ENCODE measurements at regions not wholly inside any gene's neighbourhood (a gene's known extent, or its start where the extent isn't known, plus 50 kb on each side); places are given as distances from the start of the nearest gene placed in this dataset.

DNA sequence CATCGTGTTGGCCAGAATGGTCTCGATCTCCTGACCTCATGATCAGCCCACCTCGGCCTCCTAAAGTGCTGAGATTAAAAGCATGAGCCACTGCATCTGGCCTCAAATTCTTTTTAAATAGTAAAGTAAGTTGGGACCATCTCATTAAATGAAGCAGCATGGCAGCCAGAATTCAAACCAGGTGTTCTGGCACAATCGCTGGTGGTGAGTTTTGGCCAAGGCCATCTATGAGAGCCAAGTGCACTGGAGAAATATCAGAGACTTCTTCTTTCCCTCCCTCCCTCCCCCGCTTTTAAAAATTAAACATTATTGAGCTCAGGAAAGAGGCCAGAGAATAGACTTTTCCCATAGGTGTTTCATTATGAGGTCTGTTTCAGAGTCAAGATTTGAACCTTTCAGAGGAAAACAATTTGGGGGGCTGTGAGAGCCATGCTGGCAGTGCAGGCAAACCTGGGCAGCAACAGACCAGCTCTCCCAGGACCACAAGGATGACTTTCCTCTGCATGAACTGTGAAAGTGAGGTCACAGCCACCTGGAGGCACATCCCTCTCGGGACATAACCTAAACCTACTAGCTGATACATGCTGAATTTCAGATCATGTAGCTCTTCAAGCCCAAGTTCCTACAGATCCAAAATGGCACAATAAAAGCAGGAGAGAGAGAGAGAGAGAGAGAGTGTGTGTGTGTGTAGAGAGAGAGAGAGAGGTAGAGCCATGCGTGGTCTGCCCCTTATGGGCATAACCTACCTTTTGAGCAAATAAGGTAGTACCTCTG is 94.6 kb upstream of the DMRT1 start:
- WGBS (ENCODE audit: missing lambda C conversion rate), result 93% methylated on average over 7 of the region's 7 CpGs
- no peak for FAIRE-seq
- CTCF ChIA-PET, result interaction anchor here (0.7 to 1.8 kb wide), 3 partner anchors 9 to 43 kb away, joined by 3 to 7 read pairs (median 3); no protein-coding TSS in a partner anchor
- Histone ChIP-seq H3K4me1 (peaks cover 8% of the 10 kb centered on the region; the same call in 2 of the 3 replicates), H3K4me2 (no peak overlapping the region), H3K4me3 (no peak overlapping the region), H3K27ac (no peak overlapping the region), H3K9me3 (no peaks in the 10 kb centered on the region)
- DNase-seq (ENCODE audit: low read depth in 1 of 2, low spot score in 1 of 2), result no peak
- TF ChIP-seq HDAC2 (IDR thresholded peaks at IDR 0.05) (no peak), ZSCAN20 (CRISPR knock-in tag; IDR thresholded peaks at IDR 0.05) (no peak), FOXS1 (CRISPR knock-in tag; IDR thresholded peaks at IDR 0.05) (no peak), RNF2 (IDR thresholded peaks at IDR 0.05; ENCODE audit: borderline replicate concordance, low read depth) (no peak), CHD4 (IDR thresholded peaks at IDR 0.05; ENCODE audit: borderline replicate concordance) (no peak), JUNB (IDR thresholded peaks at IDR 0.05) (no peak), ZFP36 (IDR thresholded peaks at IDR 0.05; ENCODE audit: borderline replicate concordance, partially characterized antibody) (no peak), MYC (IDR thresholded peaks at IDR 0.05; ENCODE audit: borderline replicate concordance, low read length) (no peak), CBX8 (IDR thresholded peaks at IDR 0.05) (no peak)
- POLR2A ChIA-PET, result no interaction called here
- no peak for ATAC-seq

DNA sequence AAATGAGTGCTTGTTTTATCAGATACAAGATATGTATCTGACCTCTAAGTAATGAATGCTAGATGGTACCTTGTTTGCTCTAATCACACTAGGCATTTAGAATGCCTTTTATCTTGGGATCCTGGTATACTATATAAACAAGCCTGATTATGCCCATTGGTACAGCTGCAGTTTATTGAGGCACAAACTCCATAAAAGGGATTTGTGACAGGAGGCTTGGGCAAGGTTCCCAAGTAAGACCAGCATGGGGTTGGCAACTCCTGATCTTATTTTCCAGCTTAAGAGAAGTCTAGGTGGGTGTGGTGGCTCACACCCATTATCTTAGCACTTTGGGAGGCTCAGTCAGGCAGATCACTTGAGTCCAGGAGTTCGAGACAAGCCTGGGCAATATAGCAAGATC is 93.9 kb upstream of the DMRT1 start:
- ChIA-PET POLR2A (no interaction called here), CTCF (interaction anchor here (1.0 to 1.8 kb wide), 4 partner anchors 8 to 51 kb away, joined by 3 to 7 read pairs (median 4); no protein-coding TSS in a partner anchor)
- DNase-seq (ENCODE audit: low read depth in 1 of 2, low spot score in 1 of 2) (no peak), ATAC-seq (no peak), FAIRE-seq (no peak)
- Histone ChIP-seq H3K4me3 (no peak overlapping the region), H3K4me1 (peaks cover 16% of the 10 kb centered on the region), H3K4me2 (no peak overlapping the region), H3K27ac (no peak overlapping the region), H3K9me3 (no peaks in the 10 kb centered on the region)
- 100% methylated on average over 1 of the region's 1 CpG for WGBS (ENCODE audit: missing lambda C conversion rate)
- TF ChIP-seq, protein P1, sequence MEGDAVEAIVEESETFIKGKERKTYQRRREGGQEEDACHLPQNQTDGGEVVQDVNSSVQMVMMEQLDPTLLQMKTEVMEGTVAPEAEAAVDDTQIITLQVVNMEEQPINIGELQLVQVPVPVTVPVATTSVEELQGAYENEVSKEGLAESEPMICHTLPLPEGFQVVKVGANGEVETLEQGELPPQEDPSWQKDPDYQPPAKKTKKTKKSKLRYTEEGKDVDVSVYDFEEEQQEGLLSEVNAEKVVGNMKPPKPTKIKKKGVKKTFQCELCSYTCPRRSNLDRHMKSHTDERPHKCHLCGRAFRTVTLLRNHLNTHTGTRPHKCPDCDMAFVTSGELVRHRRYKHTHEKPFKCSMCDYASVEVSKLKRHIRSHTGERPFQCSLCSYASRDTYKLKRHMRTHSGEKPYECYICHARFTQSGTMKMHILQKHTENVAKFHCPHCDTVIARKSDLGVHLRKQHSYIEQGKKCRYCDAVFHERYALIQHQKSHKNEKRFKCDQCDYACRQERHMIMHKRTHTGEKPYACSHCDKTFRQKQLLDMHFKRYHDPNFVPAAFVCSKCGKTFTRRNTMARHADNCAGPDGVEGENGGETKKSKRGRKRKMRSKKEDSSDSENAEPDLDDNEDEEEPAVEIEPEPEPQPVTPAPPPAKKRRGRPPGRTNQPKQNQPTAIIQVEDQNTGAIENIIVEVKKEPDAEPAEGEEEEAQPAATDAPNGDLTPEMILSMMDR (IDR thresholded peaks at IDR 0.05), result no peak
- TF ChIP-seq, protein P2, sequence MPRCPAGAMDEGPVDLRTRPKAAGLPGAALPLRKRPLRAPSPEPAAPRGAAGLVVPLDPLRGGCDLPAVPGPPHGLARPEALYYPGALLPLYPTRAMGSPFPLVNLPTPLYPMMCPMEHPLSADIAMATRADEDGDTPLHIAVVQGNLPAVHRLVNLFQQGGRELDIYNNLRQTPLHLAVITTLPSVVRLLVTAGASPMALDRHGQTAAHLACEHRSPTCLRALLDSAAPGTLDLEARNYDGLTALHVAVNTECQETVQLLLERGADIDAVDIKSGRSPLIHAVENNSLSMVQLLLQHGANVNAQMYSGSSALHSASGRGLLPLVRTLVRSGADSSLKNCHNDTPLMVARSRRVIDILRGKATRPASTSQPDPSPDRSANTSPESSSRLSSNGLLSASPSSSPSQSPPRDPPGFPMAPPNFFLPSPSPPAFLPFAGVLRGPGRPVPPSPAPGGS (IDR thresholded peaks at IDR 0.05), result no peak
- TF ChIP-seq HOXA7 (CRISPR knock-in tag; IDR thresholded peaks at IDR 0.05), result no peak
- no peak for TF ChIP-seq ZSCAN20 (CRISPR knock-in tag; IDR thresholded peaks at IDR 0.05)
- no peak for TF ChIP-seq HDAC2 (IDR thresholded peaks at IDR 0.05)
- no peak for TF ChIP-seq EHF (CRISPR knock-in tag; IDR thresholded peaks at IDR 0.05)
- TF ChIP-seq, protein P3, sequence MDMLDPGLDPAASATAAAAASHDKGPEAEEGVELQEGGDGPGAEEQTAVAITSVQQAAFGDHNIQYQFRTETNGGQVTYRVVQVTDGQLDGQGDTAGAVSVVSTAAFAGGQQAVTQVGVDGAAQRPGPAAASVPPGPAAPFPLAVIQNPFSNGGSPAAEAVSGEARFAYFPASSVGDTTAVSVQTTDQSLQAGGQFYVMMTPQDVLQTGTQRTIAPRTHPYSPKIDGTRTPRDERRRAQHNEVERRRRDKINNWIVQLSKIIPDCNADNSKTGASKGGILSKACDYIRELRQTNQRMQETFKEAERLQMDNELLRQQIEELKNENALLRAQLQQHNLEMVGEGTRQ (IDR thresholded peaks at IDR 0.05), result no peak
- no peak for TF ChIP-seq NPAS2 (CRISPR knock-in tag; IDR thresholded peaks at IDR 0.05; ENCODE audit: borderline replicate concordance)
- no peak for TF ChIP-seq BHLHE40 (IDR thresholded peaks at IDR 0.05; ENCODE audit: low read depth, low read length)
- no peak for TF ChIP-seq TP53 (CRISPR knock-in tag; IDR thresholded peaks at IDR 0.05)
- no peak for TF ChIP-seq CEBPB (IDR thresholded peaks at IDR 0.05)
- TF ChIP-seq, protein P4, sequence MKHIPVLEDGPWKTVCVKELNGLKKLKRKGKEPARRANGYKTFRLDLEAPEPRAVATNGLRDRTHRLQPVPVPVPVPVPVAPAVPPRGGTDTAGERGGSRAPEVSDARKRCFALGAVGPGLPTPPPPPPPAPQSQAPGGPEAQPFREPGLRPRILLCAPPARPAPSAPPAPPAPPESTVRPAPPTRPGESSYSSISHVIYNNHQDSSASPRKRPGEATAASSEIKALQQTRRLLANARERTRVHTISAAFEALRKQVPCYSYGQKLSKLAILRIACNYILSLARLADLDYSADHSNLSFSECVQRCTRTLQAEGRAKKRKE (CRISPR knock-in tag; IDR thresholded peaks at IDR 0.05; ENCODE audit: low read depth), result no peak
- no peak for TF ChIP-seq RARB (CRISPR knock-in tag; IDR thresholded peaks at IDR 0.05)
- no peak for TF ChIP-seq NR3C1 (IDR thresholded peaks at IDR 0.05)
- TF ChIP-seq CBX2 (IDR thresholded peaks at IDR 0.05; ENCODE audit: borderline replicate concordance, low read depth), result no peak
- no peak for TF ChIP-seq MAZ (IDR thresholded peaks at IDR 0.05; ENCODE audit: borderline replicate concordance, low read depth, low read length)
- no peak for TF ChIP-seq RAD21 (conservative IDR thresholded peaks at IDR 0.05 in 1 of 2, IDR thresholded peaks at IDR 0.05 in 1 of 2)

Data from A549 (cell line).